ENCODE measurements at regions not wholly inside any gene's neighbourhood (a gene's known extent, or its start where the extent isn't known, plus 50 kb on each side); places are given as distances from the start of the nearest gene placed in this dataset.

DNA sequence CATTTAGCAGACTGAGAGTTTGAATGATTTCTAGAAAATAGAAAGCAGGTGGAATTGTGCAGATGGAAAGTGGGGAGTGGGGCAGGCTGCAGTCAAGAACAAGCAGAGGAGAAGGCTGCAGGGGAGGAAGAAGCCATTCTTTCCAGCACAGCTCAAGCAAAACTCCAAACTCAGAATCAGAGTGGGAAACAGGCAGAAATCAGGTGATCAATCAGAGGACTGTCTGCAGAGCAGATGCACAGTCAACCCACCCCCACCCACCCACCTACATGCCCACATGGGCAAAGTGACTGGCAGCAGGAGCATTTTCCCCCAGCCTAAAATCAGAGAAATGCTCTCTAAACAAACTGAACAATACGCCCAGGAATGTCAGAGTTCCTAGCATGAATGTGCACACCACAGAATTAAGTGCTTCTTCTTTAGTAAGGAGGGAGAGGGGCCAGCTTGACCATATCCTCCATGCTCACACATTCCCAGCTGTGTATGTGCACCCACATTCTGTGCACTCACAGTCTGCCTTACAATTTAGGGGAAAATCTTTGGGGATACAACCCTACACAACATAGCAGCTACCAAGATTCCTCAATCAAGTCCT is 194.1 kb upstream of the PLEKHA5 start:
- WGBS, 2 donors = 57 to 72% methylated on average over 1 of the region's 1 CpG

DNA sequence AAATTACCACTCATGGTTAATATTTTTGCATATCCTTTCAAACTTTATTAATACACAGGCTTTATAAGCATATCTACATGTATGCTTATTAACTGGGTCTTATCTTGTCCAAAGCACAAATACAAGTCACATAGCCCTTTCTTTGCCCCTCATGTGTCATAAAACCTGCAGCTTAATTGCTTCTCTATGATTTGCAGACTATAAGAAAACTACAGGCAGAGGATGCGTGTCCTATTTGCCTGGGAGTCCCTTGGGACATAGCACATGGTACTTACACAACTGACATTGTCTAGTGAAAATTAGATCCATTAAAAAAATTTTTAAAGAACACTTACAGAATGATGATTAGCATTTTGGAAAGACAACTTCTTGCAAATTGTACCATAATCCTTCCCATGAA is 190.5 kb upstream of the PLEKHA5 start:
- H3K36me3 ChIP-seq = no peaks in the 10 kb centered on the region
- intact Hi-C loops (cut with DNase I) = no loop called here
- no peak for DNase-seq
- no peaks in the 10 kb centered on the region for H3K4me1 ChIP-seq
- WGBS, 2 donors = 76 to 86% methylated on average over 1 of the region's 1 CpG
- TF ChIP-seq, protein P1, sequence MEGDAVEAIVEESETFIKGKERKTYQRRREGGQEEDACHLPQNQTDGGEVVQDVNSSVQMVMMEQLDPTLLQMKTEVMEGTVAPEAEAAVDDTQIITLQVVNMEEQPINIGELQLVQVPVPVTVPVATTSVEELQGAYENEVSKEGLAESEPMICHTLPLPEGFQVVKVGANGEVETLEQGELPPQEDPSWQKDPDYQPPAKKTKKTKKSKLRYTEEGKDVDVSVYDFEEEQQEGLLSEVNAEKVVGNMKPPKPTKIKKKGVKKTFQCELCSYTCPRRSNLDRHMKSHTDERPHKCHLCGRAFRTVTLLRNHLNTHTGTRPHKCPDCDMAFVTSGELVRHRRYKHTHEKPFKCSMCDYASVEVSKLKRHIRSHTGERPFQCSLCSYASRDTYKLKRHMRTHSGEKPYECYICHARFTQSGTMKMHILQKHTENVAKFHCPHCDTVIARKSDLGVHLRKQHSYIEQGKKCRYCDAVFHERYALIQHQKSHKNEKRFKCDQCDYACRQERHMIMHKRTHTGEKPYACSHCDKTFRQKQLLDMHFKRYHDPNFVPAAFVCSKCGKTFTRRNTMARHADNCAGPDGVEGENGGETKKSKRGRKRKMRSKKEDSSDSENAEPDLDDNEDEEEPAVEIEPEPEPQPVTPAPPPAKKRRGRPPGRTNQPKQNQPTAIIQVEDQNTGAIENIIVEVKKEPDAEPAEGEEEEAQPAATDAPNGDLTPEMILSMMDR (IDR thresholded peaks at IDR 0.05) = no peak
- TF ChIP-seq POLR2A (IDR thresholded peaks at IDR 0.05) = no peak
- TF ChIP-seq EP300 (IDR thresholded peaks at IDR 0.05) = no peak
- no peak for TF ChIP-seq POLR2AphosphoS5 (IDR thresholded peaks at IDR 0.05)
- H3K27ac ChIP-seq = no peak overlapping the region
- H3K27me3 ChIP-seq = no peaks in the 10 kb centered on the region
- no peak overlapping the region for H3K4me3 ChIP-seq
- H3K9me3 ChIP-seq = no peaks in the 10 kb centered on the region

More for the DNA sequence above, 194.1 kb upstream of the PLEKHA5 start:
- Histone ChIP-seq H3K4me1 (peaks cover 0 to 12% (median 0%) of the 10 kb centered on the region in 4 donors), H3K36me3 (no peaks in the 10 kb centered on the region), H3K4me3 (no peak overlapping the region), H3K27ac (no peak overlapping the region), H3K9me3 (no peaks in the 10 kb centered on the region), H3K27me3 (no peaks in the 10 kb centered on the region)
- intact Hi-C loops (cut with DNase I) = no loop called here
- DNase-seq = no peak
- no peak for TF ChIP-seq EP300 (IDR thresholded peaks at IDR 0.05)
- TF ChIP-seq POLR2A (IDR thresholded peaks at IDR 0.05) = no peak
- no peak for TF ChIP-seq POLR2AphosphoS5 (IDR thresholded peaks at IDR 0.05)
- TF ChIP-seq, protein P1 (IDR thresholded peaks at IDR 0.05) = no peak

DNA sequence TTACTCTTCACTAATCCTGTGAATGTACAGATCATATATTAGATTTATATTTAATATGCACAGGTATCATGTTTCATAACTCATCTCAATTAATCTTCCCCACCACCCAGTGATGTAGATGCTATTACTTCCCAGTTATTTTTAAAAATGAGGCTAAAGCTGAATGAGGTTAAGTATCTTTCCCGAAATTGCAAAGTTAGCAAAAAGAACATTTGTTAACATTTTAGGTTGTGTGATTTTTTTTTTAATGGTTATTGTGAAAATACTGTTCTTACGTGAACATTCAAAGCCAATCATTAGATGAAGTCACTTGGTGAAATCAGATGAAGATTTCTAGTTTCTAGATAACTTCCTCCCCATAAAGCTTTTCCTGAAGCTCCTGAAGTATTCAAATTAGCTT is 186.9 kb upstream of the PLEKHA5 start:
- no peaks in the 10 kb centered on the region for H3K27me3 ChIP-seq
- 87 to 88% methylated on average over 2 of the region's 2 CpGs for WGBS, 2 donors
- no peak for TF ChIP-seq POLR2AphosphoS5 (IDR thresholded peaks at IDR 0.05)
- no peak for TF ChIP-seq EP300 (IDR thresholded peaks at IDR 0.05)
- TF ChIP-seq POLR2A (IDR thresholded peaks at IDR 0.05) = no peak
- TF ChIP-seq, protein P1 (IDR thresholded peaks at IDR 0.05) = no peak

DNA sequence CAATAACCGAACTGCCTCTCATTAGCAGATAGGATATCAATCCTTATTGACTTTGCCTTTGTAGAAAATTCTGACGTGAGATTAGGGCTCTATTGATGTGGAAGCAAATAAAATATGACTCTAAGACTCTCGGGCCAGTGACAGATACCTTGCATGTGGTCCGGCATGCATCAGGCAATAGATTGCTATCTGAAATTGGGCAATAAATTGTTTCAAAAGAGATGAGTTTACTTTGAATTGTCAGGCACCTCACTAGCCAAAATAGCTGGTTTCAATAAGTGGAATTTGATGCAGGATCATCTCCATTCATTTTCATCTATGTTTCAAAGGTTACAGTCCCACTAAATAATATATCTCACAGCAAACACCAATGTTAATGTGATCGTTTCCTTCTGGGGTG is 186.3 kb upstream of the PLEKHA5 start:
- Histone ChIP-seq H3K4me1 (no peaks in the 10 kb centered on the region), H3K36me3 (no peaks in the 10 kb centered on the region), H3K27me3 (no peaks in the 10 kb centered on the region), H3K4me3 (no peak overlapping the region), H3K27ac (no peak overlapping the region), H3K9me3 (no peaks in the 10 kb centered on the region)
- 63 to 69% methylated on average over 5 of the region's 5 CpGs for WGBS, 2 donors
- DNase-seq = no peak
- TF ChIP-seq, protein P1 (IDR thresholded peaks at IDR 0.05) = no peak
- TF ChIP-seq POLR2A (IDR thresholded peaks at IDR 0.05) = no peak
- no peak for TF ChIP-seq POLR2AphosphoS5 (IDR thresholded peaks at IDR 0.05)
- intact Hi-C loops (cut with DNase I) = no loop called here

More for the DNA sequence above, 186.9 kb upstream of the PLEKHA5 start:
- H3K4me3 ChIP-seq = no peak overlapping the region
- H3K36me3 ChIP-seq = no peaks in the 10 kb centered on the region
- H3K27ac ChIP-seq = no peak overlapping the region
- DNase-seq = no peak
- no peaks in the 10 kb centered on the region for H3K4me1 ChIP-seq
- H3K9me3 ChIP-seq = no peaks in the 10 kb centered on the region
- intact Hi-C loops (cut with DNase I) = no loop called here

DNA sequence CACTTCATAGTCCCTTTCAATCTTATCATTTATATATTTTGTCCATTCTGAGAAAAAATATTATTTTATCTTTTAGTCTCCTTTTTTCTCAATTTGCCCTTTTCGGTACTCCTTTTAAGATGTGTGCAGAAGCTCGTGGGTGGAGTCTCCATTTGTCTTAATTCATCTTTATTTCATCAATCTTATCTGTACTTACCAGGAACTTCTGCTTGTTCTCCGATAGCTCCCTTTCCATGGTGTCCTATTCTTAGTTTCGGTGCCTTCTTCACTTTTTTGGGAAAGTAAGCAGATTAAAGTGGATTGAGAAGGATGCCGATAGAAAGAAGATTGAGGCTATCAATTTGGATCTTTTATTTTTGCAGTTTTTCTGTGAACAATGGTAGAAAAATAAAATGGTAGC is 183.4 kb upstream of the PLEKHA5 start:
- no peaks in the 10 kb centered on the region for H3K9me3 ChIP-seq
- TF ChIP-seq POLR2AphosphoS5 (IDR thresholded peaks at IDR 0.05) = no peak
- TF ChIP-seq, protein P1 (IDR thresholded peaks at IDR 0.05) = no peak
- TF ChIP-seq EP300 (IDR thresholded peaks at IDR 0.05) = no peak
- no peak for TF ChIP-seq POLR2A (IDR thresholded peaks at IDR 0.05)
- no peak for DNase-seq
- no peak overlapping the region for H3K4me3 ChIP-seq
- no peaks in the 10 kb centered on the region for H3K27me3 ChIP-seq
- 90 to 93% methylated on average over 5 of the region's 5 CpGs for WGBS, 2 donors
- no peaks in the 10 kb centered on the region for H3K36me3 ChIP-seq
- H3K27ac ChIP-seq = no peak overlapping the region
- H3K4me1 ChIP-seq = no peaks in the 10 kb centered on the region
- intact Hi-C loops (cut with DNase I) = no loop called here

All from sigmoid colon (tissue), 6 donors.